Esophagus squamous epithelium (tissue), 5 donors: ENCODE measurements at regions not wholly inside any gene's neighbourhood (a gene's known extent, or its start where the extent isn't known, plus 50 kb on each side); places are given as distances from the start of the nearest gene placed in this dataset.

Experiments used
- DNase-seq: peaks from one replicate; lab custom pipeline; 2025; lab: John Stamatoyannopoulos, UW
- H3K27ac ChIP-seq, 4 donors: fragments of 200-600 bp; sonication (generic); one replicate each; pipeline ENCODE4 v1.5.1; 2016 to 2019; ENCODE audit warnings: mild to moderate bottlenecking in 1 of 4
- H3K27me3 ChIP-seq, 4 donors: fragments of 200-600 bp; sonication (generic); 1 replicate in 3 of 4; 2 replicates in 1 of 4; pipeline versions ENCODE4 v1.5.1 to v1.6.0; 2017 to 2021; ENCODE audit warnings: antibody characterized with exemption in 1 of 4
- H3K36me3 ChIP-seq, 3 donors: fragments of 200-600 bp; sonication (generic); one replicate each; pipeline ENCODE4 v1.5.1; 2016 to 2019
- H3K4me1 ChIP-seq, 3 donors: fragments of 200-600 bp; sonication (generic); one replicate each; pipeline ENCODE4 v1.5.1; 2017 to 2019
- H3K4me3 ChIP-seq, 4 donors: fragments of 200-600 bp; sonication (generic); 1 replicate in 3 of 4; 2 replicates in 1 of 4; pipeline ENCODE4 v1.5.1; 2016 to 2019; ENCODE audit warnings: mild to moderate bottlenecking in 2 of 4, moderate library complexity in 1 of 4
- H3K9me3 ChIP-seq, 3 donors: fragments of 200-600 bp; sonication (generic); one replicate each; pipeline ENCODE4 v1.5.1; 2016 to 2019
- CTCF ChIP-seq, 6 experiments: fragments of 450-650 bp in 4 of 6; fragments of 200-600 bp in 2 of 6; sonication (generic) in 2 of 6; IDR thresholded peaks; one replicate each; pipeline ENCODE4 v1.5.1; 2016 to 2019; ENCODE audit warnings: antibody characterized with exemption in 6 of 6, mild to moderate bottlenecking in 4 of 6, moderate library complexity in 4 of 6
- POLR2A ChIP-seq, 4 donors: fragments of 450-650 bp; IDR thresholded peaks; one replicate each; pipeline ENCODE4 v1.6.1; 2017; ENCODE audit warnings: antibody characterized with exemption in 4 of 4, mild to moderate bottlenecking in 4 of 4, moderate library complexity in 3 of 4
- WGBS, 2 donors: methylation state at CpG; one replicate each; pipeline ENCODE4 v1.1.5; 2018; 5-methylcytosine and 5-hydroxymethylcytosine counted together
- intact Hi-C: fragments of 100-400 bp; cut with DNase I; formaldehyde crosslinking; loops from one replicate; pipeline ENCODE4 v1.15.0; 2022
- donor health status: DM: yes; HTN: yes; CAD: no.

- no peaks in the 10 kb centered on the region for H3K27me3 ChIP-seq
- intact Hi-C loops: no loop called here
Measured at GRCh38 chr3:107208796-107209195, 168.4 kb upstream of the CCDC54 start.

GRCh38 chr3:107209302-107209990 lies 167.8 kb upstream of the CCDC54 start:
- intact Hi-C loops: no loop called here
- Histone ChIP-seq H3K9me3 (no peaks in the 10 kb centered on the region), H3K4me3 (no peak overlapping the region), H3K36me3 (no peaks in the 10 kb centered on the region), H3K4me1 (peaks cover 9 to 52% (median 25%) of the 10 kb centered on the region in 3 donors), H3K27ac (peak overlapping the region in 3 of 4 donors; percentile 50 to 72 (median 59)), H3K27me3 (no peaks in the 10 kb centered on the region)
- no peak for DNase-seq
- TF ChIP-seq CTCF (IDR thresholded peaks at IDR 0.05) (no peak), POLR2A (IDR thresholded peaks at IDR 0.05) (no peak)
- 65 to 78% methylated on average over 4 of the region's 4 CpGs for WGBS, 2 donors

More at GRCh38 chr3:107208796-107209195, 168.4 kb upstream of the CCDC54 start:
- peaks cover 9 to 52% (median 25%) of the 10 kb centered on the region in 3 donors for H3K4me1 ChIP-seq
- no peaks in the 10 kb centered on the region for H3K36me3 ChIP-seq
- H3K4me3 ChIP-seq: no peak overlapping the region
- 29 to 40% methylated on average over 1 of the region's 1 CpG for WGBS, 2 donors
- peak overlapping the region in 3 of 4 donors; percentile 50 to 72 (median 59) for H3K27ac ChIP-seq
- no peaks in the 10 kb centered on the region for H3K9me3 ChIP-seq
- no peak for TF ChIP-seq POLR2A (IDR thresholded peaks at IDR 0.05)
- TF ChIP-seq CTCF (IDR thresholded peaks at IDR 0.05): no peak
- no peak for DNase-seq

- no peaks in the 10 kb centered on the region for H3K9me3 ChIP-seq
- H3K36me3 ChIP-seq: no peaks in the 10 kb centered on the region
- TF ChIP-seq CTCF (IDR thresholded peaks at IDR 0.05): no peak
- no peak for TF ChIP-seq POLR2A (IDR thresholded peaks at IDR 0.05)
- WGBS, 2 donors: 42 to 53% methylated on average over 1 of the region's 1 CpG
- peaks cover 9 to 52% (median 25%) of the 10 kb centered on the region in 3 donors for H3K4me1 ChIP-seq
- intact Hi-C loops: no loop called here
- H3K27ac ChIP-seq: no peak overlapping the region
- H3K27me3 ChIP-seq: no peaks in the 10 kb centered on the region
- H3K4me3 ChIP-seq: no peak overlapping the region
- no peak for DNase-seq
Measured at GRCh38 chr3:107211608-107212007, 165.6 kb upstream of the CCDC54 start.

- Histone ChIP-seq H3K27ac (no peak overlapping the region), H3K36me3 (no peaks in the 10 kb centered on the region), H3K4me3 (no peak overlapping the region), H3K4me1 (peaks cover 9 to 50% (median 23%) of the 10 kb centered on the region in 3 donors), H3K9me3 (no peaks in the 10 kb centered on the region), H3K27me3 (no peaks in the 10 kb centered on the region)
- no peak for TF ChIP-seq POLR2A (IDR thresholded peaks at IDR 0.05)
- DNase-seq: no peak
- 46 to 53% methylated on average over 3 of the region's 3 CpGs for WGBS, 2 donors
- intact Hi-C loops: no loop called here
Measured at GRCh38 chr3:107212618-107213017, 164.6 kb upstream of the CCDC54 start.

- no peak for DNase-seq
- WGBS, 2 donors: 76 to 78% methylated on average over 6 of the region's 6 CpGs
Measured at GRCh38 chr3:107213044-107213669, 164.1 kb upstream of the CCDC54 start.

More at GRCh38 chr3:107213044-107213669, 164.1 kb upstream of the CCDC54 start:
- intact Hi-C loops: no loop called here
- Histone ChIP-seq H3K36me3 (no peaks in the 10 kb centered on the region), H3K27ac (no peak overlapping the region), H3K9me3 (no peaks in the 10 kb centered on the region), H3K4me1 (peaks cover 6 to 44% (median 19%) of the 10 kb centered on the region in 3 donors), H3K4me3 (no peak overlapping the region), H3K27me3 (no peaks in the 10 kb centered on the region)
- TF ChIP-seq POLR2A (IDR thresholded peaks at IDR 0.05) (no peak), CTCF (IDR thresholded peaks at IDR 0.05) (no peak)
